ENCODE measurements at regions not wholly inside any gene's neighbourhood (a gene's known extent, or its start where the extent isn't known, plus 50 kb on each side); places are given as distances from the start of the nearest gene placed in this dataset.

GRCh38 chr7:131945313-131945911, 389.0 kb upstream of the PODXL start:
- Histone ChIP-seq H3K4me1 (ENCODE audit: control insufficient read depth, low read length) (no peaks in the 10 kb centered on the region), H3K9me2 (replicated peaks; ENCODE audit: control insufficient read depth, low read length) (no peaks in the 10 kb centered on the region), H3K36me3 (ENCODE audit: control insufficient read depth, low read length) (no peaks in the 10 kb centered on the region), H3K79me2 (ENCODE audit: control insufficient read depth, low read length) (no peaks in the 10 kb centered on the region), H3K27ac (ENCODE audit: low read depth, low read length) (no peak overlapping the region), H4K20me1 (ENCODE audit: control insufficient read depth, insufficient read depth, low read depth, low read length) (no peaks in the 10 kb centered on the region), H3K9me3 (ENCODE audit: control insufficient read depth, insufficient read depth, low read length) (no peaks in the 10 kb centered on the region), H3K4me3 (ENCODE audit: low read length) (no peak overlapping the region), H3K4me2 (ENCODE audit: low read length) (peak overlapping the region; percentile 12; the same call in 1 of the 2 replicates), H3F3A (ENCODE audit: control insufficient read depth, insufficient read depth) (no peaks in the 10 kb centered on the region), H3K27me3 (ENCODE audit: control insufficient read depth, low read length) (peaks cover 8% of the 10 kb centered on the region)
- TF ChIP-seq CTCF (IDR thresholded peaks at IDR 0.05; ENCODE audit: low read depth, low read length, poor library complexity, severe bottlenecking) (peak; percentile 97), EZH2phosphoT487 (IDR thresholded peaks at IDR 0.05; ENCODE audit: borderline replicate concordance, low read length) (peak; percentile 43; the same call in 1 of the 2 replicates)

- Histone ChIP-seq H3K36me3 (ENCODE audit: control insufficient read depth, low read length) (no peaks in the 10 kb centered on the region), H3K27ac (ENCODE audit: low read depth, low read length) (no peak overlapping the region), H3K9me3 (ENCODE audit: control insufficient read depth, insufficient read depth, low read length) (no peaks in the 10 kb centered on the region), H3K9me2 (replicated peaks; ENCODE audit: control insufficient read depth, low read length) (no peaks in the 10 kb centered on the region), H3K4me3 (ENCODE audit: low read length) (no peak overlapping the region), H3K27me3 (ENCODE audit: control insufficient read depth, low read length) (peaks cover 8% of the 10 kb centered on the region), H3F3A (ENCODE audit: control insufficient read depth, insufficient read depth) (no peaks in the 10 kb centered on the region), H3K4me2 (ENCODE audit: low read length) (no peak overlapping the region), H4K20me1 (ENCODE audit: control insufficient read depth, insufficient read depth, low read depth, low read length) (no peaks in the 10 kb centered on the region), H3K79me2 (ENCODE audit: control insufficient read depth, low read length) (no peaks in the 10 kb centered on the region), H3K4me1 (ENCODE audit: control insufficient read depth, low read length) (no peaks in the 10 kb centered on the region)
- TF ChIP-seq EZH2phosphoT487 (IDR thresholded peaks at IDR 0.05; ENCODE audit: borderline replicate concordance, low read length) (no peak), CTCF (IDR thresholded peaks at IDR 0.05; ENCODE audit: low read depth, low read length, poor library complexity, severe bottlenecking) (no peak)
Observed at GRCh38 chr7:131944556-131945069, 388.2 kb upstream of the PODXL start.

GRCh38 chr7:131943646-131944045, 387.2 kb upstream of the PODXL start:
- H3K9me3 ChIP-seq (ENCODE audit: control insufficient read depth, insufficient read depth, low read length) = no peaks in the 10 kb centered on the region
- H3K4me3 ChIP-seq (ENCODE audit: low read length) = no peak overlapping the region
- H3K4me1 ChIP-seq (ENCODE audit: control insufficient read depth, low read length) = no peaks in the 10 kb centered on the region
- H3K9me2 ChIP-seq (replicated peaks; ENCODE audit: control insufficient read depth, low read length) = no peaks in the 10 kb centered on the region
- no peak overlapping the region for H3K27ac ChIP-seq (ENCODE audit: low read depth, low read length)
- H3K79me2 ChIP-seq (ENCODE audit: control insufficient read depth, low read length) = no peaks in the 10 kb centered on the region
- H3F3A ChIP-seq (ENCODE audit: control insufficient read depth, insufficient read depth) = no peaks in the 10 kb centered on the region
- TF ChIP-seq EZH2phosphoT487 (IDR thresholded peaks at IDR 0.05; ENCODE audit: borderline replicate concordance, low read length) (no peak), CTCF (IDR thresholded peaks at IDR 0.05; ENCODE audit: low read depth, low read length, poor library complexity, severe bottlenecking) (no peak)
- H3K36me3 ChIP-seq (ENCODE audit: control insufficient read depth, low read length) = no peaks in the 10 kb centered on the region
- no peak overlapping the region for H3K4me2 ChIP-seq (ENCODE audit: low read length)
- no peaks in the 10 kb centered on the region for H4K20me1 ChIP-seq (ENCODE audit: control insufficient read depth, insufficient read depth, low read depth, low read length)
- peaks cover 6% of the 10 kb centered on the region; the same call in 1 of the 2 replicates for H3K27me3 ChIP-seq (ENCODE audit: control insufficient read depth, low read length)
